ENCODE measurements at regions not wholly inside any gene's neighbourhood (a gene's known extent, or its start where the extent isn't known, plus 50 kb on each side); places are given as distances from the start of the nearest gene placed in this dataset.

GRCh38 chr12:107826276-107826675, 51.8 kb downstream of the ASCL4 start:
- TF ChIP-seq CTCF (IDR thresholded peaks at IDR 0.05) (no peak), POLR2A (IDR thresholded peaks at IDR 0.05) (no peak)

Measured in adrenal gland (tissue), 5 donors.